Cortex of kidney (tissue), 1 donor: ENCODE measurements at regions not wholly inside any gene's neighbourhood (a gene's known extent, or its start where the extent isn't known, plus 50 kb on each side); places are given as distances from the start of the nearest gene placed in this dataset.

Experiments used
- DNase-seq: peaks from one replicate; lab custom pipeline; 2025; lab: John Stamatoyannopoulos, UW

DNA sequence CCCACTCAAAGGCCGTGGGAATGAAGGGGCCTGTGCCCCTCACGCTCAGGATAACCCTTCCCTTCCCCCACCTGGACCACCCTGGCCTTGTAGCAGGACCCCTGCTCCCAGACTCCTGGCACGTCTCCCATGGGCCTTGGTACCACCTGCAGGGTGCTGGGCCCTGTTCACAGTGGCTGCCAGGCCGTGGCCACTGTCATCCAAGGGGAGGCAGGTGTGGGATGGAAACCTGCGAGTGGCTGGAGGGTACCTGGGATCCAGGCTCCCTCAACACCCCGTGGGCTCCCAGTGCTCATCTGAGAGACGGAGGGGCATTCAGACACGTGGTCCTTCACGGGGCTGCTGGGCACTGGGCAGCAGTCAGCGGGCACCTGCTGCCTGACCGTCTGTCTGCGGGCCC, 75.6 kb upstream of the CIBAR2 start:
- DNase-seq = no peak

DNA sequence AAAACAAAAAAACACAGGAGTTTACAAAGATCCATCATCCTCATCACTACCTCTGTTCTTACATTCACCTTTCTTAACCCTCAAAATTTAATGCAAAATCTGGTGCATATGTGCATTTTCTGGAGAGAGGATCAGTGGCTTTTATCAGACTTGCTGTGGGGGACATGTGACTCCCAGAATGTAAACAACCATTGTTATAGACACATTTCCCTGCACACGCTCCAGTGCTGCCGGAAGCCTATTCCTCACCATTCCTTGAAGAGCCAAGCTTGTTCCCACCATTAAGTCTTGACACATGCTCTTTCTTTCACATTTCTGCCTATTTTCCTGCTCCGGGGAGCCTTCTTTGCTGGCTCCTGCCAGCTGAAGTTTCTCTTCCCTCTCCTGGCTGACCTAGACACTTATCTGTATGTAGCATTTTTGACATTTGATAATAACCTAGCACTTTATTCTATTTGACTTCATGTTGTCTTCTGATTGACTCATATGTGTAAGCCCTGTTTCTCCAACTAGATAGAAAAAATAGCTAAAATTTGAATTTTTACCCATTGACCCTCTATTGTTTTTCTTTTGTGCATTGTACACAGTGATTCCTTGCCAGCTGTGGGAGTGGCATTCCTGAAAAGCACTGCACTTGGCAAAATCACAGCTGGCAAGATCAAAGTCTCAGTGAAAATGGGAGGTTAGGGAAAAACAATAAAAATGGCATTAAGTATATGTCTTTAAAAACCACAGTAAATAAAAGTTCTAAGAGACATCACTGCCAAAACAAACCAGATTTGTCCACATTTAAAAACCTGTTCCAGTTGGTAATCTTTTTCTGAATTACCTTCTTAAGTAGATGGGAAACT, 76.8 kb upstream of the CIBAR2 start:
- no peak for DNase-seq

DNA sequence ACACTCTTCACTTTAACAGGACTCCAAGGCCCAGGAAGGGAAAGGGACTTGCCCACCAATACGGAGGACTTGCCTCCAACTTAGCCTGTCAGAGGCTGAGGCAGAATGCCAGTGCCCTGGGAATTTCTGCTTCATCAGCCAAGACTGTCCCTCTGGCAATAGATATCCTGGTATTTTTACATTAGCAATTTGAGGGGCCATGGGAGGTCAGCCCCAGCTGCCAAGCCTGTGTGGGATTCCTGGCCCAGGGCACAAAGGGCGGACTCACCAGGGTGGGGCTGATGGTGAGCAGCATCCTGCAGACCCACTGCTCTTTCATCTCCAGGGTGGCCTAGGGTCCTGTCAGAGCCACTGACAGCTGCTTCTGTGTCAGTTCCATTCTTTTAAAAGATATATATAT, 78.3 kb upstream of the CIBAR2 start:
- DNase-seq = no peak

DNA sequence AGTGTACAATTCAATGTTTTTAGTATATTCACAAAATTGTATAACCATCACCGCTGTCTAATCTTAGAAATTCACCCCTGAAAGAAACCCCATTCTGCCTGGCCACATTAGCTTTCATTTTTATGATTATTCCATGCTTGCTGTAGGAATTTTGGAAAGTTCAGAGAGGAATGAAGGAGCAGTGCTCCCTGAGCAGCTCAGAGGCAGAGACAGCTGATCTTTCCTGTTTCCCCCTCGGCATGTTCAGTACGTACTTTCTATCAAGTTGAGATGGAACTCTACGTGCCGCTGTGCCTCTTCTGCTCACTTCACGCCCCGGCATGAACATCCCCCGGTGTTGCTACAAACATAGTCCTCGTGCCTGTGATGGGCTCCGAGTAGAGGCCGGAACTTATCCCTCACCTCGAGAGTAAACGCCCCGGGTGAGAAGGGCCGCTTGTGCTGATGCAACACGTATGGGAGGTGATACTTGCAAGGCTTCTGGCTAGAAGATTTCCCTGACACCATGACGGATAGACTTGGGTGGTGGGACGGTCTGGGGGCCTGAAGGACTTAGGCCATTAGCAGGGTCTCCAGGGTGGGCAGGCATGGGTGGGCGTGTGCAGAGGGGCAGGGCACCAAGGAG, 79.2 kb upstream of the CIBAR2 start:
- no peak for DNase-seq

DNA sequence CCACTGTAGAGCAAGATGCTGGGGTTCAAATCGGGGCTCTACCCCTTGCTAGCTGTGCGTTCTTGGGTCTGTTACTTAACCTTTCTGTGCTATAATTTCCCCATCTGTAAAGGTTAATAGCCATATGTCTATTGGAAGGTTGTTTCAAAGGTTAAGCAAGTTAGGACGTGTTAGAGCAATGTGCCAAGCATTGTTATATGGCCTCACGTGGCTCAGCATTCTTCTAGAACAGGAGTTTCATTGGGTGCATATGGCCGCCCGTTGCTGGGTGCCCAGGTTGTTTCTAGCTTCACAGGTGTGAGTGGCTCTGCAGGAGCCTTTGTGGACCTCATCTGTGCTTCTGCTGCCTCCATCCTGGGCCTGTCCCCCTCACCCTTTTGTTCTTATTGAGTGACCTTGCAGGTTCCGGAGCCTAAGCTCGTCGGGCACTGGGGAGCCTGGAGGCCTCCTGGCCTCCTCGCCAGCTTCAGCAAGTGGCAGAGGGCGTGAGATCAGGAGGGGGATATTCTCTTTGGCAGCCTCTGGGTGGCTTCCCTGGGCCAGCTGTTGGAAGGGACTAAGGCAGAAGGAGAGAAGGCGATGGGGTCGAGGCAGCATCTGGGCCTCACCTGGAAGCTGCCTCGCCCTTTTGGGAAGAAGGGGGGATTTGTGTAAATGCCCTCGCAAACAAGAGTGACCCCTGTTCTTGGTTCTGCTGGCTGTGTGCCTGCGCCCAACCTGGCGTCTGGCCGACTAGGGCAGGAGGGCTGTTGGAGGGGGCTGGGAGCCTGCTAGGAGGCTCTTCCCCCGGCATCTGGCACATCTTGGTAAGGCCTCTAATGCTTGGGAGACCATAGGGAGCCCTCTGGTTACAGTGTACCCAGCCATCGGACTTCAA, 80.2 kb upstream of the CIBAR2 start:
- no peak for DNase-seq

DNA sequence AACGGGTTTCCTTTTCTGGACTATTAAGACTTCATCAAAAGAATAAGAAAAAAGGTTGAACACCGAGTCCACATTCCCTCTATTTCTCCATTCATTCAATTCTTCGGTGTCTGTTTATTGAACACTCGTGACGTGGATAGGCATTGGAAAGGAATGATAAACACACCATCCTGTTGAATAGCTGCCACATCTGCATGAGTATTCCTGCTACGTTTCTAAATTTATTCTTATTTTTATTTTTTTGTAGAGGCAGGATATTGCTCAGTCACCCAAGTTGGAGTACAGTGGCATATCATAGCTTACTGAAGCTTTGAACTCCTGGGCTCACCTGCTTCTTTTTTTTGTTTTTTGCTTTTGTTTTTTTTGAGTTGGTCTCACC, 80.8 kb upstream of the CIBAR2 start:
- DNase-seq = no peak

DNA sequence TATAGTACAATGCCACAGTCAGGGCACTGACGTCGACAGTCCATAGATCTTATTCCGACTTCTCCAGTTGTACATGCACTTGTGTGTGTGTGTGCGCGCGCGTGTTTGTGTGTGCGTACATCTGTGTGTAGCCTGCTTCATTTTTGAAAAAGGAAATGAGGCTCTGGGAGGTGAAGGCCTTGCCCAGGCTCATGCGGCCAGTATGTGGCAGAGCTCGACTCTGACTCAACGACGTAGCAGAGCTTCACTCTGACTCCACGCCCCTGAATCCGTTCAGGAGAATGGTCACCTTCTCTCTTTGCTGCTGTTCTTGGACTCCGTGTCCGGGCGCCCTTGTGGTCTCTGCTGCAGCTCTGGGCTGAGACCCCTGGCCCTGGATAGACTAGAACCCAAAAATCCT, 81.6 kb upstream of the CIBAR2 start:
- no peak for DNase-seq

DNA sequence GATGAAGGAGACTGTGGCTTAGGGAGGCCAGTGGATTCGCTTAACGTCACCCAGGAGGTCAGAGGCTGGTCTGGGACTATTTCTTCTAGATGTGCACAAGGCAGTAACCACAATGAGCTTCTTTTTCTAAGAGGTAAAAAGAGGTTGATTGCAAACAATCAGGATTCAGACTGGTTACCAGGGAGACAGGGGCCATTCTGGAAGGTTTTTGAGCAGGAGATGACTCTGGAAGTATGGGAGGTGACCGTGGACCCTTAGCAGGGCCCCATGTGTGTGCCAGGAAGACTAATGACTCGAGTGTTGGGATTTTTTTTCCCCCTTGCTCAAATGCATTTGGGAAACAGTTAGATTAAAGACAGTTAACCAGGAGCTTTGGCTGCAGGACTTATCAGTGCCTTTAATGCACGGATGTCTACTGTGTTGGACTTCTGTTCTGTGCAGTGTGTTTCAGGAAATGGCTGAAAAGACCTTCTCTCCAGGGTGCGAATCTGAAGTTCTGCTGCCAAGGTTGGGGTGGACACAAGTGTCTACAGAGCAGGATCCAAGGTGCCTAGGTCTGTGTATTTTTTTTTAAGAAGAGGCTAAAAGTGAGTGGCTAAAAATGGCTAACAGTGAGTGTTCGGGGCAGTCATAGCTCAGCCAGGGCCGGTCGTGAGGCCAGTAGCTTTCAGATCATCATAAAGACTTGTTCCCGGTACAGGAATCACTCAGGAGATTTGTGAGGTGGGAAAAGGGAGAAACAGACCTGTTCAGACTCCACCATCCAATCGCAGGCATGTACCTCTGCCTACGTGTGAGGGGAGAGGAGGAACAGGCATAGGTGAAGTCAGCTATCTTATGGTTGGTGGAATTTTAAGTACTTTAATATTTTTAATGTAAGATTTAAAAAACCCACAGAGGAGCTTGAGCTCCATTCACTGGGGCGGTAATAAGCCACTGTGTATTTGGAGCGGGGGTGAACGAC, 82.3 kb upstream of the CIBAR2 start:
- no peak for DNase-seq

DNA sequence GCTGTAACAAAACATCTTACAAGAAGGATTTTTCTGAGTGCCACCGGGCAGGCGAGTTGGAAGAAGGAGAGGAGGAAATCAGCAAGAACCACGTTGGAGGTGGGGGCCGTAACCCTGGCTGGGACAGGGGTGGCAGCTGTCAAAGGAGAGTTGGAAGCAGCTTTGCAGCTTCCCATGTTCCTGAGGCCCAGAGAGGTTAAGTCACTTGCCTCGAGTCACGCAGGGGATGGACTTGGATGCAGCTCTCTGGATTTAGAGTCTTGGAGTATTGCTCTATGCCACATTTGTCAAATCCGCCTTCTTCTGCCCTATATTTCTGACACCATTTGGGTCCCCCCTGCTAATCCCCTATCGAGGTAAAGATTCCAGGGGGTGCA, 83.0 kb upstream of the CIBAR2 start:
- DNase-seq = no peak

DNA sequence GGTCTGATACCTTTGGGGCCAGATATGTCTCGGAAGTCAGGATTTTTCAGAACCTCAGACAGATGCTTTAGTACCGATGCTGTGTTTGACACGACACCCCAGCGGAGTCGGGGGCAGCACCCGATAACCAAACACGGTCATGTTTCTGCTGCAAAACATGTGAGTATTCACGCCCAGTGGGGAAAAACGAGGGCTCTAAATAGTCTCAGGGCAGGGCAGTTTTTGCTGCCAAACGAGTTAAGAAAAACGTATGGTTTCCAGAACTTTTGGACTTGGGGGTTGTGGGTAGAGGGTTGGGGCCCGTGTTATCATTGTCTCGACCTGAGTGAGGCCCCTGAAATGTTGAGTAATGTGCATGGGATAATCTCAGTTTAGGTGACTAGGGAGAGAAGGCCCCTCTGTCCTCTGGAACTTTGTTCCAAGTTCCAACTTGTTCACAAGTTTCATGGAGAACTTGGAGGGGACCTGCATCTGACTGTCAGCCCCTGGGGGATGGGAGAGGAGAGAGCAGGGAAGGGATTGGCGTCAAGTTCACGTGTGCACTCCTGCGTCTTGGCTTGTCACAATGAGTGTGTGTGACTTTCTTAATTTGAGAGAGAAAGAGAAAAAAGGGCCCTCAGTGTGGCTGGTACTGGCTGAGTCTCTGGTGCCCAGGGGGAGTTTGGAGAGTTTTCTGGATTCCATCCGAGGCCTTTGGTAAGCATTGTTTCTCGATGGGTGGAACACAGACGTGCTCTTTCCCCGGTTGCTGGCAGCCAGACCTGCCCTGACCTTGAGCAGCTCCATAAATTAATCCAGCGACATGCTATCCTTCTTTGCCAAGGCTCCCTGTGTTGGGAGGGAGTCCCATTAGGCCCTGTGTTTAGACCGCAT, 83.9 kb upstream of the CIBAR2 start:
- no peak for DNase-seq

DNA sequence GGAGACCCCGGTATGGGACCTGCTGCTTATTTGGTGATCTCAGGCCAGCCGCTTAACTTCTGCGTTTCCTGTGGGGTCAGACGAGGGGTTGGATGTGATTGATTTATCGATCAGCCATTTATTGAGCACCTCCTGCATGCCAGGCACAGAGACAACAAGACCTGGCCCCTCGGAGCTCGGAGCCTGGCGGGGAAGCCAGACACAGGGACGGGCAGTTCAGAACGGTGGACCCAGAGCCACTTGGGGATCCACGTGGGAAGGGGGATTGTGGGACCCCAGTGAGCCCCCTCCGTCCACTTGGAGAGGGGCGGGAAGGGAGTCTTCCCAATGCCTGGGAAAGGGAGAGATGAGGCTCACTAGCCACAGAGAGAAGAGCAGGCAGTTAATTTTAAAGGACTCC, 84.7 kb upstream of the CIBAR2 start:
- DNase-seq = no peak

DNA sequence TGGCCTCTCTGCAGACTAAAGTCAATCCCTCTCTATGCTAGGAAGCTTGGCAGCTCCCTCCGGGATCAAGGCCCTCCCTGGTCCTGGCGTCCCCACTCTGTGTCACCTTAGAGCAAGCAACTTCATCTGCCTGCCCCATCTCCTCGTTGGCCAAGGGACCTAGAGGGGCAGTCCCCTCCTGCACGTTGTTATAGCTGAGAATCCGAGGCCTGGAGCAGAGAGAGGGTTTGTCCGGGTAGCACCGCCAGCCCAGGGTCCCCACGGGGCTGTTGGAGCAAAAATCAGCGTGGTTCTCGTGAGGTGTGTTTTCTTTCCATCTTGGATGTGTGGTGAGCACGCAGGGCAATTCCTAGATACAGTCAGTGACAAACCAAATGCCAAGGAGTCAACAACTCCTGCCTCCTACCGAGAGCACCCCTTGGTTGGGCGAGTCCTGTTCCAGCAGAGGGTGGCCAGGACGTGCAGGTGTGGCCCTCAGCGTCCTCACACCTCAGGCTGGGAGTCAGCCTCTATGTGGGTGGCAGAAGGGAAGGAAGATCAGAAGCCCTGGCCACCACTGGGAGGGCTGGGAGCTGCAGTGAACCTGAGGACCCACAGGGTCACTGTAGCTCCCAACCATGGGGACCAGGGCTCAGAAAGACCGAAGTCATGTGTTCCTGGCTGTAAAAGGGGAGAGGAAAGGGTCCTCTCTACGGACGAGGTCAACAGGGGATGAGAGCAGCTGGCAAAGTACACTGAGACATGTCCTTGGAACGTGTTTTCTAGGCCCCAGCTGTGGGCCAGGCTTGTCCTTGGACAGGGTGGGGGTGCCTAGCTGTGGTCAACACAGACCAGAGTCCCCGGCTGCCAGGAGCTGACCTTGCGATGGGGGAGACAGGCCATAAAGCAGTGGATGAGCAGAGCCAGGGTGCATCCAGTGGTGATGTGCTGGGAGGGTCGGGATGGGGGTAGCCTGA, 85.6 kb upstream of the CIBAR2 start:
- DNase-seq = no peak

DNA sequence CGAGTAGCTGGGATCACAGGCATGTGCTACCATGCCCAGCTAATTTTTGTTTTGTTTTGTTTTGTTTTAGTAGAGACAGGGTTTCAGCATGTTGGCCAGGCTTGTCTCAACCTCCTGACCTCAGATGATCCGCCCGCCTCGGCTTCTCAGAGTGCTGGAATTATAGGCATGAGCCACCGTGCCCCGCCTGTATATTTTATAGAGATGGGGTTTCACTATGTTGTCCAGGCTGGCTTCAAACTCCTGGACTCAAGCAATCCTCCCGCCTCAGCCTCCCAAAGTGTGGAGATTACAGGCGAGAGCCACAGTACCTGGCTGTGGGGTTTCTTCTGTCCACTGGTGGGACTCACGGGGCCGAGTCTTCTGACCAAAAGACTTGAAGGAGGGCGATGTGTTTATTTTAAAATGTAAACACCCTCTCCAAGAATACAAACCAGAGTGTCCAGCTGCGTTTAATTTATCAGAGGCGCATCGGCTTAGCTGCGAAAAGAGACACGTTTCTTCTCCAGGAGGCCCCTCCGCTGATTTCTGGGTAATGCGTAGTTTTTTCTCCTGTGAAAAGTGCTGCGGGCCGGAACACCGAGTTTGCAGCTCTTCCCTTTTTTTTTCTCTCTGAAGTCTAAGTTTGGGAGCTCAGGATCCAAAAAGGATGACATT, 86.9 kb upstream of the CIBAR2 start:
- no peak for DNase-seq

DNA sequence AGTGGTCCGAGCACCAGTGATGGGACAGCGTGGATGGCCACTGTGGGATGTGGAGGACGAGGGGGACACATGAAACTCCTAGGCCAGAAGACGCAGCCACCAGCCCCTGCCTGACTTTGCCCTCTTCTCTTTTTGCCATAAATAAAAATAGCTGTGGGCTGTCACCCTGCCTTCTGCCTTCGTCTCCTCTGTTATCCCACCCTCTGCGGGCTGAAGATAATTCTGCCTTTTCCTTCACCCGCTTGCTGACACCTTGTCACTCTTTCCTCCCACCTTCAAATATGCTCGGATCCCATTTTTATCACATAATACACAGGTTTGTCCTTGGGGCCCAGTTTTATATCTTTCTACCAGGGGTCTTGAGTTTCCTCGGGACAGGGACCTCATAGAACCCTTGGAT, 87.6 kb upstream of the CIBAR2 start:
- no peak for DNase-seq

DNA sequence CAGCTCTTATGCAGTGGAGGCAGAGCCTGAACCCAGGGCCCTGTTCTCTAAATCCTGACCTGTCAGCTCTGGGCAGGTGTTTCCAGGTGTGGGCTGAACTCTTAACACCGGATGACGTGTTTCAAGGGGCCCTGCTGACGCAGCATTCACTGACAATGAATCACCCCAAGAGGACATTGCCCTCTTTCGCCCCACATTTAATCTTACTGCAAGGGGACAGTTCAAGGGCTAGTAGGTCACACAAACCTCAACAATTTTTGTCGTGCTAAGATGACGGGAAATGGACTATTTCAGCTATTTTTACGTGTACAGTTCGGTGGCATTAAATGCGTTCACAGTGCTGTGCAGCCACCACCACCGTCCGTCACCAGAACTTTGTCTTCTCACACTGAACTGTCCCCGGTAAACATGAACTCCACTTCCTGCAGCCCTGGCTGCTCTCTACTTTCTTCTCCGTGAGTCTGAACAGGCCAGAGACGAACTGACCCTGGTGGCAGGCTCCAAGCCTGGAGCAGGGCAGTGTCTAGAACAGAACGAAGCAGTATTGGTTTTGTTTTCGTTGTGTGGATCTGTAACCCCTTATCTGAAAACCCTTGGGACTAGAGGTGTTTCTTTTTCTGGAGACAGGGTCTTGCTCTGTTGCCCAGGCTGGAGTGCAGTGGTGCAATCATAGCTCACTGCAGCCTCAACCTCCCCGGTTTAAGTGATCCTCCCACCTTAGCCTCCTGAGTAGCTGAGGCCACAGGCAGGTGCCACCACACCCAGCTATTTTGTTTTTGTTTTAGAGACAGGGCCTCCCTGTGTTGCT, 88.4 kb upstream of the CIBAR2 start:
- DNase-seq = no peak

DNA sequence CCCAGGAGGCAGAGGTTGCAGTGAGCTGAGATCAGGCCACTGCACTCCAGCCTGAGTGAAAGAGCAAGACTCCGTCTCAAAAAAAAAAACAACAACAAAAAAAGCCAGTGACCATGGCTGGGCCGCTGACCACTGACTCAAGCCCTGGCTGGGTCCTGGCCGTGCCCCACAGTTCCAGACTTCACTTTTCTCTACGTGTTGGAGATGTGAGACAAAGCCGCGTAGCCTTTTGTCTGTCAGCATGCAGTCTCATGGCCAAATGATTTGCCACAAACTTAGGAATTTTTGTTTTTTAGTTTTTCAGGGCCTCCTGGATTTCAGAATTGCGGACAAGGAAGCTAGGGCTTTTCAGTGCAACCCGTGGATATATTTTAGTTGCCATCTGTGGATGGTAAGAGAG, 89.3 kb upstream of the CIBAR2 start:
- DNase-seq = no peak

DNA sequence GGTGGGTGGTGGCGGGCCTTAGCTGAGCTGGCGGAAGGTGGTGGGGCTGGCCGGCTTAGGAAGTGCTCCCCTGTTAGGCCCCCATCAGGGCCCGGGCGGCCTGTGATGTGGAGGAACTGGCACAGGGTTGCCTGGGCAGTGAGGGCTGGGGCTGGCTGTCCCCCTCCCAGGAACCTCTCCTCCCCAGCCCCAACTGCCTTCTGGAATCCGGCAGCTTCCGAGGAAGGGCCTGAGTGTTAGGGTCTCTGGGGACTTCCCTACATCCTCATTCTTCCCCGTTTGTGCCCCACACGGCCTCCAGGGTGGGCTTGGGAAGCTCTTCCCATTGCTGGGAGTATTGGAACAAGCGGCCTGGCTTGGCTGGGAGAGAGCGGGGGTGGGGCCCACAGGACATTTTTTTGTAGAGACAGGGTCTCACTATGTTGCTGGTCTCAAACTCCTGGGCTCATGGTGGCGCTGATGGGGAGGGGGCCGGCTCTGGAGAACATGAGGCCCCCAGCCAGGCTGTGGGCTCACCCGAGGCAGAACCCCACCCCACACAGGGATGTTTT, 89.9 kb upstream of the CIBAR2 start:
- no peak for DNase-seq
